ENCODE measurements at regions not wholly inside any gene's neighbourhood (a gene's known extent, or its start where the extent isn't known, plus 50 kb on each side); places are given as distances from the start of the nearest gene placed in this dataset.

DNA sequence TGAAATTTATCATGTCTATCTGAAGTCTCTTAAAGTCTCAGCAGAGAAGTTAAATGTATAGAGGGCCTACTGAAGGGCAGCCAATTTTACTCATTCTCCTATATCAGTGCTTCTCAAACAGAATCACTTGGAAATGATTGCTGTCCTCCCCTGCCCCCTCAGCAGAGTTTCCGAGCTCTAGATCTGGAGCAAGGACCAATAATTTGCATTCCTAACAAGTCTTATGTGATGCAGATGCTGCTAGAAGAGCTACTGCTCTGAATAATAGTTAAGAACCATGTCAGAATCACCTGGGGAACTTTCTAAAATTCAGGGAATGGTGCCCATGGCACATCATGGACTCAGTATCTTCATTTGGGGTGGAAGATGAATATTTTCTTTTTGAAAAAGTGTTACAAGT lies 105.6 kb upstream of the EPHA4 start:
- ATAC-seq, result no peak

DNA sequence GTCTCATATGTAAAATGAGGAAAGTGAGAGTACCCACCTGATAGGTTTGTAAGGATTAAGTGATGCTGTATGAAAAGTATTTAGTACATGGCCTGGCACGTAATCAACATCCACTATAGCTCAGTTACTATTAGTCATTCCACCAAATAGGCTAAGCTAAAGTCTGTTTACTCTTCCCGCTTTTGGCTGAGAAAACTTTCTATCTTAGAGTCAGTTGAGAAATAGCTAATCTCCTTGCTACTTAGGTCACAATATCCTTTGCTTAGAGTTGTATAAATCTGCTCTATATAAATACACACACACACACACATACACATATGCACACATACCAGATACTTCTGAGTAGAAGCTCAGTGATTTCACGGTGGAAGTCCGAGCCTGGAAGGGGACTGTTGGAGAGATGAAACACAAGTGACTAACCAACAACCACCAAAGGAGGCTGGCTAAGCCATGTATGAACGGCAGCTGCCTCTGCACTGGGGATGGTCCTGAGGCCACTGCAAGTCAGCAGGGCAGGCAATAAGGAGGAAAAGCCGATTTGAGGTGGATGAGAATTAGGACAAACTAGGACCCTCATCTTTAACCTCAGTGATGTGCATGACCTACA lies 104.6 kb upstream of the EPHA4 start:
- peak; percentile 55 for ATAC-seq

DNA sequence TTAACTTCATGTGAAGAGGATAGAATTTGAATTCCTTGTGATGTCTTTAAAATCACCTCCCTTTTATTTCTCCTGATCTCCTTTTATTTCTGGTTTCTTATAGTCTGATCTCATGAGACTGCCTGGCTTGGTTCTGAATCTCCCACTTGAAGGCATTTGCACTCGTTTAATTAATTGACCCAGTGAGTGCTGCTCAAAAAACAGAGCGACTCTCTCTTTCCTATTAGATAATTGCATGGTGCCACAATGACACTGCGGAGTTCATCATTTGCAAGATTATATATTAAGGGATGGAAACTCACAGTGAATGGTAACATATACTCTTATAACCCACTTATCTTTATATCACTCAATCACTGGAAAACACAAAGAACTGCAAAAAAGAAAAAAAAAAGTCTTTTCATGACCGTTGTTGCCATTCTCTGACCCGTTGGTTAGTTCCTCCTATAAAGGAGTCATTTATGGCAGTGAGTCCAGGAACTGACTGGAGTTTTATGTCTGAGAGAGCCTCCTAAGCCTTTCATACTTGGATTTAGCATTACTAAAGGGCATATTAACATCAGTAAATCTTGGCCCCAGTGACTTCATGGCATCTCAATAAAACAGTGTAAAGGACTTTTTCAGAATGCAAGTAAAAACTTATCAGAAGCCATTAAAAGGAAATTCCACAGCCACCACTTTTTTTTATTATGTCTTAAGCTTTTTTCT lies 103.3 kb upstream of the EPHA4 start:
- ATAC-seq, result no peak

DNA sequence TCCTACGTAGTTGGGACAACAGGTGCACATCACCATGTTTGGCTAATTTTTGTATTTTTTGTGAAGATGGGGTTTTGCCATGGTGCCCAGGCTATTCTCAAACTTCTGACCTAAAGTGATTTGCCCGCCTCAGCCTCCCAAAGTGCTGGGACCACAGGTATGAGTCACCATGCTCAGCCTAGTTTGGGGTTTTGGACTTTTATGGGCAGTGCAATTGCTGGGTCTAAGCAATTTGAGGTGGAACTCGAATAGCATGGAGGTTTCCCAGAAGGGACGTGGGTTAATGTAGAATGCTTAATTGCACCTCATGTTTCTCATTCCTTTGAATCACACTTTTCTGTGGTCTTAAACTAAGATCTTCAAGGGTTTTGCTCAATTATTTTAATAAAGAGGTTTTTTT lies 102.3 kb upstream of the EPHA4 start:
- no peak for ATAC-seq

DNA sequence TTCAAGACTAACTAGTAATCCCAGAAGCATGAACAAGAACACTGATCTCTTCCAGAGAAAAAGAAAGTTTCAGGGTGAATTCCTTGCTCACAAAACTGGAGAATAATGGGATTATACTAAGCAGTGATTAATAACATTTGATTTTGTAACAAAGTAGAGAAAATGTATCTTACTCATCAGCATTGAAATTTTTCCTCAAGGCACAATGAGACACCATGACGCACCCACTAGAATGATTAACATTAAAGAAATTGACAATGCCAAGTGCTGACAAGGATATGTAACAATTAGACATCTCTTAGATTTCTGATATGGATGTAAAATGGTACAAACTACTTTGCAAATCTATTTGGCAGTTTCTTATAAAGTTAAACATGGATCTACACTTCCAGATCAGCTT lies 101.1 kb upstream of the EPHA4 start:
- peak; percentile 62 for ATAC-seq

DNA sequence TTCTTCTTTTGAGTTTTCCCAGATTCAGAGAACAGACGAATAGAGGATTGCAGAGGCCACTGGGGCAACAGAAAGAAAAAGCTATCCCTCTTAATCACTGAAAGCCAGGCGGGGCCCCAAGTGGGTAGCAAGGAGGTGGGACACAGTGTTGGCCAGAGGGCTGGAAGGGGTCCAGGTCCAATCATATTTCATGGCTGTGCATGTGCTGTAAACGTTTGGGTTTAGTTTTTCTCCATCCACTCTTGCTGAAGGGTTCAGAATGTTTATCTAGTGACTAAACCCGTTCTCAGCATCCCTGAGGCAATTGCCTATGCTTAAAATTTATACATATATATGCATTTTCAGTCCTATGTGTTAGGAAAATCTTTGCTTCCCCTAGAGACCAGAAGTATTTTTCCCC lies 99.4 kb upstream of the EPHA4 start:
- ATAC-seq, result no peak

DNA sequence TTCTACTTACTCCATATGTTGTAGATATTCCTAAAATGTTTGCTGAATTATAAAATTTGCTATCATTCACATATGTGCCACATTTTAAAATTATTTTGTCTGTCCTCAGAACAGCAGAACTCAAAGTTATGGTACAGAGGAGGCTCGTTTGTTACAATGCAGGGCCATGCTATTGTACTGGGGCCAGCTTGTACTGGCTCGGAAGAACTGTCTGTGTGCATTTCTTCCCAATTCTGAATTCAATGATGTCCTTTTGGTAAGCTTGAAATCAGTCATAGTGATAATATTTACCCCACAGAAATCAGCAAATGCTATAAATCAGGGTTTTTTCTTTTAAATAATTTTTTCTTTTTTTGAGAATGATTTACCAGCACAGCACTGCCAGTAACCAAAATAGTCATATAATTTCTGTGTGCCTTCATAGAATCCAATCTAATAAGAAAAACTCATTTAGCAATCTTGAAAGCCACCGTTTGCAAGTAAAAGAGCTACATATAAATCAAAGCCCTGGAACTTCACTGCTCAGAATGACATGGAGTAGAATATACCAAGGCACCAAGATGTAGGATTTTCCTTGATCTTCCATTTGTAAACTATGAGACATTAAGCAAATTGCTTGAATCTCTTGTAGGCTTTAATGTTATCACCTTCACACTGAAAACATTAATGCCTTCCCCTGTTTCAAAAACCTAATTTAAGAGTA lies 90.7 kb upstream of the EPHA4 start:
- ATAC-seq, result no peak

DNA sequence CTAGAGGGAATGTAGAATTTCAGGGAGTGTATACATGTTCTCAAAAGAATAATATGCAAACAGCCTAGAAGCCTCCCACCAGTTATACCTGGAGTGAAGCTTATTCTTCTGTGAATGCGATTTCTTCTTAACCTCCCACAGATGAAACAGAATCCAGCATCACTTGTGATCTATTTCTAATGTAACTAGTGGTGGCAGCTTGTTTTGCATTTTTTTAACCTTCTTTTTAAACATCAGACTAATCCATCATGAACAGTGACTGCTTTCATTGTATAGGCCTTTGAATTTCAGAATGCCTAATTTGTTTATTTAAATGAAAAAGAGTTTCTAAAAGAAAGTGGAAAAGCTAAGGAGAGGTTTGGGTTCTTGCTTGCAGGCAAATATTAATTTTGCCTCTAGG lies 85.7 kb upstream of the EPHA4 start:
- no peak for ATAC-seq

DNA sequence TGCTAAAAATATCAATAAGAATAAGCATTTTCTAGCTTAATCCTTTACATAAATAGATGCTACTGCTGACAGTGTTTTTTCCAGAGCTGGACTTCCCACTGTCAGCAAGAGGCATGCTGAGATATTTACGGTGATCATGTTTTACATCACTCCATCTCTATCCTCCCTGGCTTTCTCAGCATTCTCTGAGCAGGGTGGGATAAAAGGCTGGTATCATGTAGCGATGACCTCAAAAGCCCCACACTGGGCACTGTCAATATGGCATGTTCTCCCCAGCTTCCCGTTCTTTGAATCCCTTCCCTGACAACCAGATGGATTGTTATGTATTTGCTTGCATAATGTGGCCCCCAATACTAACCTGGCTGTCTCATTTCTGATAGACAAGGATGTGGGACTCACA lies 83.2 kb upstream of the EPHA4 start:
- no peak for ATAC-seq

DNA sequence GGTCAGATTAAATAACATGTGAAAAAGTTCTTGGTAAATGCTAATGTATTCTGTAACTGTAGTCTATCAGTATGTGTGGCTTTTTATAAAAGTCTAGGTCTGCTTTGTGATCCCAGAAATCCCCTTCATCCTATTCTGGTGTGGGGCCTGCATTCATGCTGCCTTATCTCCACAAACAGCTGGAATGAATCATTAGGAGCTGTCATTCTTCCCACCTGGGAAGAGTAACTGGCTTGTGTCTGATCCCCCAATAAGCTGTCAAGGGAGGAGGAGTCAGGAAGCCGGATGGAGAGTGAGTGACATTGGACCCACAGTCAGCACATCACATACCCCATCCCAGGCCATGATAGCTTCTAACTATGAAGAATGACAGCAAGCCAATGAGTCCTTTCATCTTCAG lies 81.1 kb upstream of the EPHA4 start:
- no peak for ATAC-seq

DNA sequence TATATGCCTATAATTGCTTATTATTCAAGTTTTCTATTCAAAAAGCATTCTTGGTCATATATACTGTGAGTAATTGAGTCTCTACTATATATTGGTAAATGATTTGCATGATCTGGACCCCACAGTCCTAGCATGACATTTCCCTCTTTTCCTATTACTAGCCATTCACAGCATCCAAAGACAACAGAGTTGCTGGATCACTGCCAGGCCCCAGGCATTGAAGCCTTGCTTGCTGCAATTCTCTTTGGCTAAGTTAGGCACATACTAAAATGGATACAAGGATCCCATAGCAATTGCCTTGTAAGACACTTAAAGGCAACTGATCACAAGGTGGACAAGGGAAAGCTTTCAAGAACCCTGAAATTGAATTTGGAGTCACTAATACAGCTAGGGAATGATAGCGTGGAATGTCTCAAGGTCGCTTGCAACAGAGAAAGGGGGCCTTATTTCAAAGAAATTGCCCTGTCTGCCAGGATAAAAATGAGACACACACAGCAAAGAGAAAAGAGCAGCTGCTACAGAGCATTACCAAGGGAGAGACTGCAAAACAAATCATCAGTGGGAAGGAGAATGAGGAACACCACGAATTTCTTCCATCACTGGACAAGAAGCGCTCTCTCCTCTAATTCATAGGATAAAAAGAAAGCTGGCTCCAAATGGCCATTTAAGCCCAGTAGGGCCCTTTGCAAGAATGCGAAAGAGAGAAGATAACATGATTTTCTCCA lies 77.1 kb upstream of the EPHA4 start:
- ATAC-seq, result no peak

DNA sequence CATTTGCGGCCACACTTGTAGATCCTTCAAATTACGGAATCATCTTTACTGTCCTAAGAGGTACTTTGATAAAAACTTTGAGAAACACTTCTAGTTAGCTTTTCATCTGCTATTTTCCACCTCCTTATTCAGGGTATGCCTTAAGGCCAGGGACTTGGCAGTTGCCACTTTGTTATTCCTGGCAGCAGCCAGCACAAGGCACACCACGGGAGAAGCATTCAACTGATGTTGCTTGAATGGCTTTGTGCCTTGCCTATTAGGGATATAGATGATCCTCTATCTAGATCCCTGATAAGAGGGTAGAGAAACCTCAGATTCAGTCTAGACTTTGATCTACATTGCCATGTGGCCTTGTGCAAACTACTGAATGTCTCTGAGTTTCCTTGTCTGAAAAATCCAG lies 70.3 kb upstream of the EPHA4 start:
- no peak for ATAC-seq

DNA sequence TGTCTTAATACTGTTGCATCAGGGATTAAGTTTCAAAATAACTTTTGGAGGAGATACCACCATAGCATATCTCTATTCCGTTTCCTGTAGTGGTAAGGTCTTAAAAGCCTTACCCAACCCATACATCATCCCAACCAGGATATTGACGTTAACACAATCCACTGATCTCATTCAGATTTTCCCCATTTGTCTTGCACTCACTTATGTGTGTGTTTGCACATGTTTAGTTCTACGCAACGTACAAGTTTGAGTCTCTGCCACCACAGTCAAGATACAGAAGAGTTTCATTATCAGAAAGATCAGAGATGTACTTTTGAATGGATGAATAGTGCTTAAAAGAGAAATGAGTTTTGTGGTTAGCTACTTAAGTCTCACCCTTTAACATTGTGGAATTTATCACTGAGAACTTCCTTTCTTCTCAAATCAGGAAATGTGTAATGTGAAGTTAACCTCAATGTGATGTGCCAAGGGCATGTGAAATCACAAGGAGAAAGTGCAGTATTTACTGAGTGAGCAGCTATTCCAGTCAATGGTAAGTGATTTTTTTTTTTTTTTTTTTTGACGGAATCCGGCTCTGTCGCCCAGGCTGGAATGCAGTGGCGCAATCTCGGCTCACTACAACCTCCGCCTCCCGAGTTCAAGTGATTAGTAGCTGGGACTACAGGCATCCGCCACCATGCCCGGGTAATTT lies 69.2 kb upstream of the EPHA4 start:
- ATAC-seq, result no peak

DNA sequence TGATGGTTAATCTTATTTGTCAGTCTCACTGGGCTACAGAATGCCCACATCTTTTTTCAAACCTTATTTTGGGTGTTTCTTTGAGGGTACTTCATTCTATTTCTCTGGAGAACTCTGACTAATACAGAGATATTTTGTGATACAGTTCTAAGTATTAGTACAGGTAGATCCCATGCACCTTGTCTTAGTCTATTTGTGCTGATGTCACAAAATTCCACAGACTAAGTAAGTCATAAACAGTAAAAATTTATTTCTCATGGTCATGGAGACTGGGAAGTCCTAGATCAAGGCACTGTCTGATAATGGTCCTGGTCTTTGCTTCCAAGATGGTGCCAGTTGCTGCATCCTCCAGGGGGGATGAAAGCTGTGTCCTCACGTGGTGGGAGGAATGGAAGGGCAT lies 68.6 kb upstream of the EPHA4 start:
- no peak for ATAC-seq

DNA sequence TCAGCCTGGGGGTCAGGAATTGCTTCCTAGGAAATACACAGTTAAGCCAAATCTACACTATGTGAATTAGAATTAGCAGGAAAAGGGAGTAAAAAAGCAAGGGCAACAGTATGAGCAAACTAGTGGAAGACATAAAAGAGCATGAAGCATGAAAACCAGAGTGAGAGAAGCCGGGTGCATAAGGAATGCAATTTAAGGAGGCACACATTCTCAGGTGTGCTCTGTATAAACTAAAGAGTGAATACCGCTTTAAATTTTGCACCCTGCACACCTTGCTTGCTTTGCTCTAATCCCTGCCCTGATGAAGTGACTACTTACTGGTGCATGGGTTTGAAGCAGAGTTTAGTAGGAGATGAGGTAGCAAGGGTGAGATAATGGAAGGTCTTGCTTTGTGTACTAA lies 65.7 kb upstream of the EPHA4 start:
- ATAC-seq, result no peak

DNA sequence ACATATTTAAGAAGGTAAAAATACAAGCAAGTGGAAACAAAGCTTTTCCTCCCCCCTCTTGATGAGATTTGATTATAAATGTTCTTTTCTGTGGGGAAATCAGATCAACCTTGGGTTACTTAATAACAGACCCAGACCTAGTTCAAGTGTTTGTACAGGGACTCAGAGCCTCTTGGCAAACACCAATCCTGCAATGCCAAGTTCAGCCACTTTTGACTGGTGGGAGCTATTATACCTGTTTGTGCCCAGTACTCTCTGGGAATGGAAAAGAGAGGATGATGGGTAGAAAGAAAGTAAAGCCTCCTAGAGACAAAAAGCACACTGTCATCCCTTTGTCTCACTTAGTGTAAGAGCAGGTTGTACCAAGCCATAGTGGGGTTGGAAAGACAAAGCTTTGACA lies 63.8 kb upstream of the EPHA4 start:
- no peak for ATAC-seq

DNA sequence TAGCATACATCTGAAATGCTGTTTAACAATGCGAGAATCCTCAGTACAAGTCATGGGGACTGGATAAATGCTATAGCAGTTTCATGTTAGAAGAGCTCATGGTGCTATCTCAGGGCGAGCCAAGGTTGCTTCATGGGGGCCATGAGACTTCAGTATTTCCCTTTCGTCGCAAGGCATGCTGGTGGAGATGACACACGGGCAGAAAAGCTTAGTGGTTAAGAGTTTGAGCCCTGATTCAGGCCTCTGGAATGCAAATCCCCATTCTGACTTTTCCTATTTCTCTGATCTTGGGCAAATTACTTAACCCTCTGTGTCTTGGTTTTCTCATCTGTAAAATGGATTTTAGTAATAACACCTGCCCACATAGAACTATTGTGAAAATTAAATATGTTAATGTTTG lies 57.4 kb upstream of the EPHA4 start:
- ATAC-seq, result peak; percentile 53

DNA sequence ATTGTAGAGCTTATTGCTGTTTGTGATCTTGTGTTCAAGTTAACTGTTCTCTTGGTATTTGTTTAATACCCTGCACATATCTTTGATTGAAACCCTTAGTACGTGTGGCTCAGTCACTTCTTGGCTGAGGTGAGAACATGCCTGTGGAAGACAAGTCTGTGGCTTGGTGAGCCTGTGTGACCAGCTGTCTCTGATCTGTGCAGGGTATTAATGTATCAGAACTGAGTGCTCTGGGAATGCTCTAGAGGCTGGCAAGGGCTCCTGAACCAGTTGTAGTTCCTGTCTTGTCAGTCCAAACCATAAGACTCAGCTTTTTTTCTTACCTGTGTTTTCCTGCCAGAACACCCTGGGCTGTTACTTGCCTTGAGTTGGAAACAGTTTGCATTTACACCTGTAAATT lies 52.4 kb upstream of the EPHA4 start:
- ATAC-seq, result peak; percentile 75
